C4-2B (cell line): ENCODE measurements at regions not wholly inside any gene's neighbourhood (a gene's known extent, or its start where the extent isn't known, plus 50 kb on each side); places are given as distances from the start of the nearest gene placed in this dataset.

Experiments used
- CTCF ChIP-seq: fragments of 450-650 bp; conservative IDR thresholded peaks from 2 replicates; pipeline ENCODE4 v1.5.1; 2017; ENCODE audit warnings: mild to moderate bottlenecking
- ZFX ChIP-seq: fragments of 450-650 bp; IDR thresholded peaks from 2 replicates; pipeline ENCODE4 v1.6.1; 2017

GRCh38 chr3:139095803-139096466, 51.2 kb upstream of the PRR23C start:
- TF ChIP-seq CTCF (no peak), ZFX (no peak)
